NCI-H2081 (cell line): ENCODE measurements at regions not wholly inside any gene's neighbourhood (a gene's known extent, or its start where the extent isn't known, plus 50 kb on each side); places are given as distances from the start of the nearest gene placed in this dataset.
"Not testable (repeated sequence)": the region's sequence is repeated elsewhere in the genome, so short reads cannot be mapped to it uniquely, and the experiment has no call there.

Experiments used
- DNase-seq, 2 experiments: peaks; one replicate each; lab custom pipeline; 2025; lab: John Stamatoyannopoulos, UW

DNA sequence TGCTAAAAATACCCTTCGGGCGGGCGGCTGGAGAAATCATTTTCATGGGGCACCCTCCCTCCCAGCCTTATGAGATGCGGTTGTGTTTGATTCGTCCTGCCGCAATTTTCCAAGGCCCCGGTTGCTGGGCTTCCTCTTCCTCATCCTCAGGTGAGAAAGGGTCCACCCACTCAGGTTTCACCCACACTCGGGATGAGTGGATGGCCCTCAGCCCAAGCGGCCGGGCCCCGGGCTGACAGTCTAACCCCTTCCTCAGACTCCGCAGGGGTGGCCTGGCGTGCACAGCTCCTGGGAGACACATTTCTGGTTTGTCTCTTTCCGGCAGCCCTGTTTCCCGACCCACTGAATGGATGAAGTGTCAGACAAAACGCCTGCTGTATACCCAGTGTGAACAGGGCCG lies 116.5 kb upstream of the LRPAP1 start:
- DNase-seq: no peak

DNA sequence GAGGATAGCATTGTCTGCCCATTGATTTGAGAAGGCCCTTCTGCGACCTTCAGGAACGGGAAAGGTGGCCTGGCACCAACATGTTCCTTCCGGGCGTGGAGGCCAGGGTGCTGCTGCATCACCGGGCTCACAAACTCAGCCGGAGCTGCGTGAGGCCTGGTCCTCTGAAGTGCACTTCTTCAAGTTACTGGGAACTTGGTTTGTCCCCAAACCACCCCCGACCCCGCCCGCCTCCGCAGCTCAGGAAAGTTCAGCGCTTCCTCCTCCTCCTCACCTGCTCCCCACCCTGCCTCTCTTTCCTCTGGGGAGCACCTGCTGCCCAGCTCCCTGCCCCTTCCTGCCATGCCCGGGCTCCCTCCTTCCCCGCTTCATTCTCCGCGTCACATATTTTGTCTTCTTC lies 116.0 kb upstream of the LRPAP1 start:
- no peak for DNase-seq

DNA sequence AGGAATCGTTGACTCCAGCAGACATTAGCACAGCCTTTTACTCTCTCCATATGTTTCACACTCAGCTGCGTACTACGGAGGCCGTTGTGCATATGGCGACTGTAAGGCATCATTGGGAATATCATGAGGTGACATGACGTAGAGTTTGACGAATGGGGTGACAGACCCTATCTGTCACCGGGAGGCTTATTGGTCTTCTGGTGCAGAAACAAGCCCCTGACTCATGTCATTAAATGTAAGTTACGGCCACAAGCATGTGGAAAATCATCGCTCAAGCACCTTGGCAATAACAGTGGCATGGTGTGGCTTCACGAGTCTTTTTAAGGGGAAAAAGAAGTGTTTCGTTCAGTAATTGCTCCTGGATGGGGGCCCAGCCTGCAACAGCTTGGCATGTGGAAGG lies 115.2 kb upstream of the LRPAP1 start:
- DNase-seq: no peak

DNA sequence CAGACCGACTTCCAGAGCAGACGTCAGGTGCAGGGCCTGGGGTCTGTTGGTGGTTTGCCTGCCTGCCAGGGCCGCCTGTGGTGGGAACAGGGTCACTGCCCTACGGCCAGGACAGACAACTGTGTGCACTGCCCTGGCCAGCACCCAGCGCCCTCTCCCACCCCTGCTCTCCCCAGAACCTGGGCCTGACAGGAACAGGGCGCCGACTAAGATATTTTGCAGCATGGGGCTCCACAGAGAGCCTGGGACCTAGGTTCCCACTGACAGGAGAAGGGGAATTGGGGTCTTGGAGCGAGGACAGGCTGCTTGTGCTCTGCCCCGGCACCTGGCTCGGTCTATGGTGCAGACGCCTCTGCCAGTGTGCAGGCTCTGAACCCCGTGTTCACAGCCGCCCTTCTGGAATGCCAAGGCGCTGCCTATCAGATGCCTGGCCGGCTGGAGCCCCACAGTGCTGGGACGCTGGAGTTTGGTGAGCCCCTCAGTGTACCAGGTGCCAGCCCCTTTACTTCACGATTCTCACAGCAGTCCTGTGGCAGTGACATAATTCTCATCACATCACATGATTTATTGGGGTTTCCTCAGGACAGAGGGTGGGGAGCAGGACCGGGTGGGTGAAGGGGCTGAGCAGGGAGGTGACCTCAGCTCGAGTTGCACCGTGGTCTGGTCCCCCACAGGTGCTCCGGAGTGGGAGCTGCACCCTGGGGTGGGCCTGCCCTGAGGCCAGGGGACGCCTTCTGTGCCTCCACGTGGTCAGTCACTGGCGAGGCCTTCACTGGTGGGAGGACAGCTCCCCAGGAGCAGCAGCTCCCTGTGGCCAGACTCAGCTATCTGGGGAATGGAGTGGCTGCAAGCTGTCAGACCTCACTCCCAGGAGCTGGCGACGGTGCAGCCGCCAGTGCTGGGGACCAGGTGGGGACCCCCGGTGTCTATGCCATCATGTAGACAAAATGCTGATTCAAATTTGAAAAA lies 113.8 kb upstream of the LRPAP1 start:
- no peak for DNase-seq

DNA sequence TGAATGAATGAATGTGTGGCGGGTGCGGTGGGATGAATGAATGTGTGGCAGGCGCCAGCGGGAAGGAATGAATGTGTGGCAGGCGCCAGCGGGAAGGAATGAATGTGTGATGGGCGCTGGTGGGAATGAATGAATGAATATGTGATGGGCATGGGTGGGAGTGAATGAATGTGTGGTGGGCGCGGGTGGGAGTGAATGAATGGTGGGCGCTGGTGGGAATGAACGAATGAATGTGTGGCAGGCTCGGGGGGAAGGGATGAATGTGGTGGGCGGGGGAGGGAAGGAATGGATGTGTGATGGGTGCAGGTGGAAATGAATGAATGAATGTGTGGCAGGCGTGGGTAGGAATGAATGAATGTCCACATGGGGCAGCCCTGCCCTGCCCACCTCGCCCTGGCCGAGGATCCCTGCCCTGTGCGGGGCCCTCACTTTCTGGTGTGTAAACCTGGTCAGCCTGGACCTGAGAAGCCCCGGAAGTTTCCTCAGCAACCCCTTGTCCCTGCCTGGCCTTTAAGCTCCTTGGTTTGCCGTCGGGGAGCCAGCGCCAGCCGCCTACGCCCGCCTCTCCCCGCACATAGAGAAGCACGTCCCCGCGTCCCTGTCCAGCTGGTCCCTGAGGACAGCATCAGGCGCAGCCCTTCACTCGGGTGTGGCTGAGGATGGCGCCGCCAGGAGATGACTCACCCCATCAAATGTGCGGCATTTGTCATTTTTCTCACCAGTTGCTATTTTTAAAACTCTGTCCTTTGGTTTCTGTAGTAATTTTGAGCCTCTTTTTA lies 112.8 kb upstream of the LRPAP1 start:
- no peak for DNase-seq

DNA sequence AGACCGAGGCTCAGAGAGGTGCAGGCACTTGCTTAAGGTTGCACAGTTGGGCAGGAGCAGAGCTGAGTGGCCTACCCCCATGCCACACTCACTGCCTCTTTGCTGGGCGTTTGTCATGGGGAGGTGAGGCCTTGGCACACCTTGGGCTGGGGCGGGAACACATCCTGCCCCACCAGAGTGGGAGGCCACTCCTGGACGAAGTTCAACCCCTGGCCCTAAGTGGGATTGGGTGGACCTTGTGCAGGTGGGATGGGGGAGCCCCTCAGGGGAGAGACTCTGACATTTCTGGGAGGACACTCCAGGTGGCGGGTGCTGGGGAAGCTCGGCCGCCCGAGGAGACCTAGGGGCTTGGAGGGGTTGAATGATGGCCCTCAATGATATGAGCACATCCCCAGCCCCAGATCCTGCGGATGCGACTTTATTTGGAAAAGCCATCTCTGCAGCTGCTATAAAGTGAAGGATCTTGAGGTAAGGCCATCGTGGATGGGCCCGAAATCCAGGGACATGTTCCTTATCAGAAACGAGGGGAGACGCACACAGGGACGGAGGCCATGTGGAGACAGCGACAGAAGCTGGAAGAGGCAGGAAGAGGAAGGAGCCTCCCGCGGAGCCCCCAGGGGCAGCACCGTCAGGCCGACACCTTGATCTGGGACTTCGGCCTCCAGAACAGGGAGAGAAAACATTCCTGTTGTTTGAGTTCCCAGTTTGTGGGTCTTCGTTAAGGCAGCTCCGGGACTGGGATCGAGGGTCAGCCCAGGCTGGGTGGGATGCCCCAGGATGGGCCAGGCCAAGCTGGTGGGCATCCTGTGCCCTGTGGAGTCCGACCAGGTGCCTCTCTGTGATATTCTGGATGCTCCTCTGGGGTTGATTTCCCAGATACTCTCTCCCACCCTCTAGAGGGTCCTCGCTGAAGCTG lies 111.6 kb upstream of the LRPAP1 start:
- DNase-seq: no peak

DNA sequence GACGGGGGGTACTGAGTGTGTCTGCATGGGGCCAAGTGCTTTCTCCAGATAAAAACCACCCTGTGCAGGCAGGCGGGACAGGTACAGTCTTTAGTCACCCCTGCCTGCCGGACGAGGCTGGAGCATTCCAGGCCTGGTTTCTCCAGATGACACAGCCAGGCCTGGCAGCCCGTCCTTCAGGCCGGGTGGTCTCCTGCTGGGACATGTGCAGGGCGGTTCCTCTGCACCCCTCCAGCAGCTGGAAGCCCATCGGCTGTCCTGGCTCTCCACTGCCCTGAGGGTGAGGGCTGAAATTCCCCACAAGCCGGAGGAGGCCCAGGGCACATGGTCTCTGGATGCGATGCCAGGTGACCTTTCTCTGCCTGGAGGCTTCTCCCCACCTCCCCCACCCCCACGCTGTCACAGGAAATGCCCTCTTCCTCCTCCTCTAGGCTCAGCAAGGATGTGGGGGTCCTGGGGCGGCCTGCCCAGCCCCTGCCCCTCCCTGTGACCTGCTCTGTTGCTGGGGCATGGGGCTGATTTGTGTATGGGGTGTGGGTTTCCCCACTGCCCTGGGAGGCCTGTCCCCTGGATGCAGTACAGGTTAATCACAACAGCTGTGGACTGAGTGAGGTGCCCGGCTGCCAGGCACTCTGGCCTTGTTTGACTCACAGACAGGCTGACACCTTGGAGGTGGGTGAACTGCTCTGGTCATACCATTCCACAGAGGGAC lies 110.7 kb upstream of the LRPAP1 start:
- DNase-seq: no peak

DNA sequence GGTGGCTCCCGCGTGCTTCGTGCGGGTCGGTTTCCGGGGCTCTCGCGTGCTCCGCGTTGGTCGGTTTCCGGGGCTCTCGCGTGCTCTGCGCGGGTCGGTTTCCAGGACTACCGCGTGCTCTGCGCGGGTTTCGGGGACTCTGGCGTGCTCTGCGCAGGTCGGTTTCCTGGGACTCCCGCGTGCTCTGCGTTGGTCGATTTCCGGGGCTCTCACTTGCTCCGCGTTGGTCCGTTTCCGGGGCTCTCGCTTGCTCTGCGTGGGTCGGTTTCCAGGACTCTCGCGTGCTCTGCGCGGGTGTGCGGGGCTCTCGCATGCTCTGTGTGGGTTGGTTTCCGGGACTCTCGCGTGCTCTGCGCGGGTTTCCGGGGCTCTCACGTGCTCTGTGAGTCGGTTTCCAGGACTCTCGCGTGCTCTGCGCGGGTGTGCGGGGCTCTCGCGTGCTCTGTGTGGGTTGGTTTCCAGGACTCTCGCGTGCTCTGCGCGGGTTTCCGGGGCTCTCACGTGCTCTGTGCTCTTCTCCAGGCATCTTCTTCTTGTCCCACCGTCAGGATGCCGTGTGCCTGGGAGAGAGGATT lies 109.9 kb upstream of the LRPAP1 start:
- DNase-seq: no peak

DNA sequence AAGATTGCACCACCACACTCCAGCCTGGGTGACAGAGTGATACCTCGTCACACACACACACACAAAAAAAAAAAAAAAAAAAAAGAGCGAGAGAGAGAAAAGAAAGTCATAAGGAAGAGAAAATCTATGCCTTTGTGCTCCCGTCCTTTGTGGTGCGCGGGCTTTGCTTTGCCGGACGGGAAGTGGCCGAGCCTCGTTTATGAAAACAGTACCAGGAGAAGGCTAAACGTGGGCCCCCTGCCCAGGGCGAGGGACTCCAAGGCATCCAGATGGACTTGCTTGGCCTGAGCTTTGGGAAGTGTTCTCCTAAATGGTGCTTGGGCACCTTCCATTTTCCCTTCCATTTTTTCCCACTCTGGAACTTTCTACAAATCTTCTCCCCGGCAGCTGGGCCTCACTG lies 109.3 kb upstream of the LRPAP1 start:
- no peak for DNase-seq

DNA sequence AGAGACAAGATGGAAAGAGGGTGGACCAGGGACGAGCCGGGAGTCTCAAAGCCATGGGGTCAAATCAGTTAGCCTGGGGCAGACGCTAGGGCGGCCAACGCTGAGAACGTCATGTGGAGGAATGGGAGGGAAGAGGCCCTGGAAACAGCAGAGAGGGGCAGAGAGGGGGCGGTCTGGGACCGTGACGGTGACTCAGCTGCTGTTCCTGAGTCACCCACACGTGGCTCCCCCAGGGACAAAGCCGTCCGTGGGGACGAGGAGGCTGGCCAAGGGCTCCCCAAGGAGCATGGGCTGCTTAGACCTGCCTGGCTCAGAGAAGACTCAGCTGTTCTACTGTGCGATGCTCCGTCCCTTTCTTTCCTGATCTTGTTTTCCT lies 108.4 kb upstream of the LRPAP1 start:
- no peak for DNase-seq

DNA sequence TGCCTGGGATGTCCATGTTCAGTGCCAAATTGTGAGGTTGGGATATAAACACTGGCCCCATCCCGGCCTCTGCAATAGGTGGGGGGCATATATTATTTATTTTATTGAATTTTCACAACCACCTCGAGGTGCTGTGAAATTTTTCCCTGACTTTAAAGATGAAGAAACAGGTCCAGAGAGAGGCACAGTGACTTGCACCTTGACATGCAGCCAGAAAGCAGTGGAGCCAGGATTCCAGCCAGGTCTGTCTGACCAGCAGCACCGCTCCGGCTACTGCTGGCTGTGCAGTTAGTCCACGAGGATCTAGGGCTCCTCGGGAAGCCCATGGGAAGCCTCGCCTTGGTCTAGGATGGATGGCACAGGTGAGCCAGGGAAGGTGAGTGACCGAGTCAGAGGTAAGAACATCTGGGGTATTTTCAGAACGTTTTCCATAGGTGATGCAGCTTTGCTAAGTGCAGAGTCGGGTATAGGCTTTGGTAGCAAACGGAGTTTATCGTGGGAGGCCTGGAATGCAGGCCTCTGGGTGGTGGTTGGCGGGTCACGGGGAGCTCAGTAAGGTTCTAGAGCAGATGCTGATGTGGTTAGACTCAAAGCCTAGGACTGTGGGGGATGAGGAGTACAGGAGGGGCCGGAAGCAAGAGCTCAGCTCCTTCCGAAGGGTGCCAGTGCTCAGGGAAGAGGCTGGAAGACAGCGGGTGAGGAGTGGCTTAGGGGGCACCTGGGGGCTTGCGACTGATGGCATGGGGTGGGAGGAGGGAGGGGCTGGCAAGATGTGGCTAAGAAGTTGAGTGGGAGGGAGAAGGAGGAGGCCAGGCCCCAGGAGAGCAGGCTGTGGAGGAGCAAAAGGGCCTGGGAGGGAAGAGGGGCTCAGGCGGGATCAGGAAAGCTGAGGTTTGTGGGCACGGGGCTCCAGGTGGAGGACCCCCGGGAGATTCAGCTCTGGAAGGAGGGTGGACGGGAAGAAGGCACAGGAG lies 107.7 kb upstream of the LRPAP1 start:
- DNase-seq: no peak

DNA sequence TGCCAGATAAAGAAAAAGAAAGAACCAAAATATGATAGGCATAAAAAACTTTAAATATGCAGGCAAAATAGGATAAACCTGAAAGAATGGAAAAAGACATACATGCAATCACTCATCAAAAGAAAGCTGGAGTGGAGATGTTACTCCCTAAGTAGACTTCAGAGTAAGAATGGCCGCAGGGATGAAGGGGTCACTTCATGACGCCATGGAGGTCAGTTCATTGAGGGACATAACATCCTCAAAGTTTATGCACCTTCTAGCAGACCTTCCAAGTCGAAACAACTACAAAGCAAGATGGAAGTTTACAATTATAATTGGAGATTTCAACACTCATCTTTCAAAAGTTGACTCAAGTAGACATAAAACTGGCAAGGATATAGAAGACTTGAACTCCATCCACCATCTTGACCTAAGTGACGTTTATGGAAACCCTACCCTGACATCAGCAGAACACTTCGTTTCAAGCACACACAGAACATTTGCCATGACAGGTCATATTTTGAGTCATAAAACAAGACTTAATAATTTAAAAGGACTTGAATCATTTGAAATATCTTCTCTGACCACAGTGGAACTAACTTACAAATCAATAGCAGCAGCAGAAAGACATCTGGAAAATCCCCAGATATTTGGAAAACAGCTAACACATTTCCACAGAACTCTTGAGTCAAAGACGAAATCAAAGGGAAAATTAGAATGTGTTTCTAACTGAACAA lies 106.0 kb upstream of the LRPAP1 start:
- DNase-seq: no peak

DNA sequence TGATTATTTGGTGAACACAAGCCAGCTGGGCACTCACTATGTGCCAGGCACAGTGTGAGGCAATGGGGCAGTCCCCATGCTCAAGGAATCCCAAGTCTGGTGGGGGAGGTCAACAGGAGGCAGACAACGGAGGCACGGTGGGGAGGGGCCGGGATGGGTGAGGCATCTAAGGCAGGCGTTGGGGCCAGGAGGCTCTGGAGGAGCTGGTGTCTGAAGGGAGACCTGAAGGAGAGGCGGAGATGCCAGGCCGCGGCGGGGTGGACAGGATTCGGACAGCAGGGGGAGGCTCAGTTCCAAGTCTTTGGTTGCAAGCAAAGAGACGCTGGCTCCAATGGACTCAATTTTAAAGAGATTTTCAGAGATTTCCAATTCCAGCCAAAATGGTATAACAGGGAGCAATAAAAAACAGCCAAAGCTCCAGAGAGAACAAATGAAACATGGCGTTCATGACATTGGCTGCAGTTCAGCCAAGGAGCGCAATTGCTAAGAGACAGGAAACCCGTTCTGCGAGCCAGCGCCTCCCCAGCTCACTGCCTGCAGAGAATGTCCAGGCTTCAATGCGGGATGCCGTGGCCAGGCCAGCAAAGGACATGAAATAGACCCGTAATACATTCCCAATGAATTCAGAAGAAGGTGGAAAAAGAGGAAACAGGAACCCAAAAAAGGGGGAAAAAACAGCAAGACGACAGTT lies 105.2 kb upstream of the LRPAP1 start:
- DNase-seq: no peak

DNA sequence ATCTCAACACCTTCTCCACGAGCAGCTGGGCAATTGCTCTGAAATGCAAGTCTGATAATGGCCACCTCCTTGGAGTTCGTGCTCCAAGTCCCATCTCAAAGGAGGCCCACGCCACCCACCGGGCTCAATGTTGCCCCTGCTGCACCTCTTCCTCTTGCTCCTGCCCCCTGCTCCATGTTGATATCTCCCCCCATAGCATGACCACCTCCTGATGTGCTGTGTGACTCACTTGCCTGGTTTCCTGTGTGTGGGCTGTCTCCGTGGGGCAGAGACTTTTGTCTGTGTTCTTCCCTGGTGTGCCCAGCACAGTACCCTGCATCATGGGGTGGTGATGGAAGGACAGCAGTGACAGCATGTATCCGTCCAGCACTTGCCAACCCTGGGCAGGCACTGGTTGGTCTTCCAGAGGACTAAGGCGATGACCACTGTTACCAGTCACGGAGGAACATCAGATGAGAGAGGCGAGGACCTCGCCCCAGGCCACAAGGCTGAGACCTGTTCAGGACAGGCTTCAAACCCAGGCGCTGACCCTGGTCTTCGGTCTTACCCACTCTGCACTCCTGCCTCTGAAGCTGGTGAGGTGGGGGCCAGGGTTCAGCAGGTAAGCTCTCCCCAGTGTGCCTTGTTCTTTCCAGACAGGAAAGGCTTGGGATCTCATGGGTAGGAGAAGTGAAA lies 104.6 kb upstream of the LRPAP1 start:
- no peak for DNase-seq

DNA sequence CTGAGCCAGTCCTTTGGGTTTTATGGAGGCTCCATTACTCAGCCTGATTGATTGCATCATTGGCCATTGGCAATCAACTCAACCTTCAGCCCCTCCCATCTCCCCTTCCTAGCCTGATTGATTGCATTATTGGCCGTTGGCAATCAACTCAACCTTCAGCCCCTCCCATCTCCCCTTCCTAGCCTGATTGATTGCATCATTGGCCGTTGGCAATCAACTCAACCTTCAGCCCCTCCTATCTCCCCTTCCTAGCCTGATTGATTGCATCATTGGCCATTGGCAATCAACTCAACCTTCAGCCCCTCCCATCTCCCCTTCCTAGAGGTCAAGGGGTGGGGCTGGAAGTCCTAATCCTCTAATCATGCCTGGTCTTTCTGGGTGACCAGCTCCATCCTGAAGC lies 103.8 kb upstream of the LRPAP1 start:
- DNase-seq: not testable (repeated sequence)

DNA sequence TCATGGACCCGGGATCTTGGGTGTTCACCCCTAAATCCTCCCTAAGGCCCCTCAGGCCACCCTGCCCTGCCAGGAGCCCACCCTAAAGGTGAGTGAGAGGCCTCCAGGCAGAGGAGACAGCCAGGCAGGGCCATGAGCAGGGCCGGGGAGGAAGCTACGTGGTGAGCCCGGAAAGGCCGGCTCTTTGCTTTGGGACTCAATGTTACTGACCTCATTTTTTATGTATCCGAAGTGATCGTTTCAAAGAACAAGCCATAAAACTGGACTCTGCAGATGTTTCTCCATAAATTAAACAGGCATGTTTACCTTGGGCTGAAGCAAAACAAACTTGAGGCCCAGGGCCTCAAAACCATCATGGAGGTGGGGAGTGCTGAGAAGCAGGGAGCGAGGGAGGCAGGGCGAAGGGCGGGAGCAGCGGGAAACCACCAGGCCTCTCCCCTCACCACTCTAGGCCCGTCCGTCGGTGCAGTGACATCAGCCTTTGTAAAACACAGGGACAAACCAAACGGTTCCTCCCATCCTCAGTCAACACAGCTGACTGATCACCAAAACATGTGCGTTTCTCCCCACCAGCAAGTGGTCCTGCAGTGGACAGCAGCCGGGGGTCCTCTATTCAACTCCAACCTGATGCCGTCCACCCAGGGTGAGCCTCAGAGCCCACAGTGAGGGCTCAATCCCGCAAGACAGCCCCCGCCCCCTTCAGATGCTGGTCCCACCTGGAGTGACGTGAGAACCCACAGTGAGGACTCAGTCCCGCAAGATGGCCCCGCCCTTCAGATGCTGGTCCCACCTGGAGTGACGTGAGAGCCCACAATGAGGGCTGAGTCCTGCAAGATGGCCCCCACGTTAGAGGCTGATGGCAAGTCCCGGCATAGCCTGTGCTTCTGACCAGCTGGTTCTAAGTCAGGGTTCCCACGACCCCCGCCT lies 102.9 kb upstream of the LRPAP1 start:
- no peak for DNase-seq

DNA sequence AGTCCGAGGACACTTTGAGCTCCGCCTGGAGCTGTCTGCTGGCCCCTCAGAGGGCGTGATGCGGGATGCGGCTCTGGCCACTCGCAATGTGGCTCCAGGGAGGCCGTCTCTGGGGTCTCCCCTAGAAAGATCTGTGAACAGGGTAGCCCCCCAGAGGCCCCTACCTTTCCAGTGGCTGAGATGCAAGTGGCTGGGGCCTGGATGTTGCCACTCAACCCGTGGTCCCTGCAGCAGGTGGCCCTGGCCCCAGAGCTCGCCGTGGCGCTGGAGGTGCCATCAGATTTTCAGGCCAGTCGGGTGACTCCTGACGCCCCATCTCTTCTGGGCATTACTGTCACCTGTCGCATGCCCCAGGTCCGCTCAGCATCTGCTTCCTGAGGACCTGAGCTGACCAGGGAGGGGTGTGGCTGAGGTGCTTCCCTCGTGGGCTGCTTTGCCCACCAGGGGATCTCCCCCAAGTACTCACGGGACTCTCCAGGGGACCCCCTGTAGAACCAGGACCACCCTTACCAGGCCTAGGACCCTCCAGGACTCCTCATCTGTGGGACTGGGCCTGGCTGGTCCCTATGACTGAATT lies 102.1 kb upstream of the LRPAP1 start:
- DNase-seq: no peak
